ENCODE measurements at regions not wholly inside any gene's neighbourhood (a gene's known extent, or its start where the extent isn't known, plus 50 kb on each side); places are given as distances from the start of the nearest gene placed in this dataset.

DNA sequence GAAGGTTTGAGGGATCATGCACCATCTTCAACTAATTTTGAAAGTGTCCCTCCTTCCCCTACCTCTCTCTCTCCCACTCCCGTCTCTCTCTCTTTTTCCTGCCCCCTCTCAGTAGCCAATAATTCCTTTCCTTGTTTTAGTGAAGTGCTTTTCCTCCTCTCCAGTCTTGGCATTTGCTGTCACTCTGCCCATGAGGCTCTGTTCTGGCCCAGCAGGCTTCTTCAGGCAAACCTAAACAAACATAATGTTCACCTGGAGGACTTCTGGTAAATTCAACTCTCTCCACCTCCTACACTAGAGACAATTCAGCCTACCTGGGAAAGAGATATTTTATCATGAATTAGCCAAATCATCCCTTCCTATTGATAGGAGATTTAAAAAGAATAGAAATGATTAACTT, 86.6 kb upstream of the ADRA1D start (continued):
- TF ChIP-seq, protein P1, sequence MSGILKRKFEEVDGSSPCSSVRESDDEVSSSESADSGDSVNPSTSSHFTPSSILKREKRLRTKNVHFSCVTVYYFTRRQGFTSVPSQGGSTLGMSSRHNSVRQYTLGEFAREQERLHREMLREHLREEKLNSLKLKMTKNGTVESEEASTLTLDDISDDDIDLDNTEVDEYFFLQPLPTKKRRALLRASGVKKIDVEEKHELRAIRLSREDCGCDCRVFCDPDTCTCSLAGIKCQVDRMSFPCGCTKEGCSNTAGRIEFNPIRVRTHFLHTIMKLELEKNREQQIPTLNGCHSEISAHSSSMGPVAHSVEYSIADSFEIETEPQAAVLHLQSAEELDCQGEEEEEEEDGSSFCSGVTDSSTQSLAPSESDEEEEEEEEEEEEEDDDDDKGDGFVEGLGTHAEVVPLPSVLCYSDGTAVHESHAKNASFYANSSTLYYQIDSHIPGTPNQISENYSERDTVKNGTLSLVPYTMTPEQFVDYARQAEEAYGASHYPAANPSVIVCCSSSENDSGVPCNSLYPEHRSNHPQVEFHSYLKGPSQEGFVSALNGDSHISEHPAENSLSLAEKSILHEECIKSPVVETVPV (CRISPR knock-in tag; IDR thresholded peaks at IDR 0.05), result no peak
- no peak for TF ChIP-seq ZNF565 (CRISPR knock-in tag; conservative IDR thresholded peaks at IDR 0.05; ENCODE audit: low read depth)
- TF ChIP-seq PPARA (CRISPR knock-in tag; IDR thresholded peaks at IDR 0.05; ENCODE audit: borderline replicate concordance), result no peak
- TF ChIP-seq OSR1 (CRISPR knock-in tag; IDR thresholded peaks at IDR 0.05), result no peak
- TF ChIP-seq GLIS3 (CRISPR knock-in tag; IDR thresholded peaks at IDR 0.05), result no peak
- TF ChIP-seq ESRRG (CRISPR knock-in tag; IDR thresholded peaks at IDR 0.05), result no peak
- no peak for TF ChIP-seq ARNTL (CRISPR knock-in tag; IDR thresholded peaks at IDR 0.05; ENCODE audit: borderline replicate concordance, low read depth)
- TF ChIP-seq, protein P2, sequence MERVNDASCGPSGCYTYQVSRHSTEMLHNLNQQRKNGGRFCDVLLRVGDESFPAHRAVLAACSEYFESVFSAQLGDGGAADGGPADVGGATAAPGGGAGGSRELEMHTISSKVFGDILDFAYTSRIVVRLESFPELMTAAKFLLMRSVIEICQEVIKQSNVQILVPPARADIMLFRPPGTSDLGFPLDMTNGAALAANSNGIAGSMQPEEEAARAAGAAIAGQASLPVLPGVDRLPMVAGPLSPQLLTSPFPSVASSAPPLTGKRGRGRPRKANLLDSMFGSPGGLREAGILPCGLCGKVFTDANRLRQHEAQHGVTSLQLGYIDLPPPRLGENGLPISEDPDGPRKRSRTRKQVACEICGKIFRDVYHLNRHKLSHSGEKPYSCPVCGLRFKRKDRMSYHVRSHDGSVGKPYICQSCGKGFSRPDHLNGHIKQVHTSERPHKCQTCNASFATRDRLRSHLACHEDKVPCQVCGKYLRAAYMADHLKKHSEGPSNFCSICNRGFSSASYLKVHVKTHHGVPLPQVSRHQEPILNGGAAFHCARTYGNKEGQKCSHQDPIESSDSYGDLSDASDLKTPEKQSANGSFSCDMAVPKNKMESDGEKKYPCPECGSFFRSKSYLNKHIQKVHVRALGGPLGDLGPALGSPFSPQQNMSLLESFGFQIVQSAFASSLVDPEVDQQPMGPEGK (CRISPR knock-in tag; IDR thresholded peaks at IDR 0.05; ENCODE audit: borderline replicate concordance), result no peak
- TF ChIP-seq TOX (CRISPR knock-in tag; IDR thresholded peaks at IDR 0.05; ENCODE audit: borderline replicate concordance), result no peak
- no peak for TF ChIP-seq ZFP30 (CRISPR knock-in tag; IDR thresholded peaks at IDR 0.05)

DNA sequence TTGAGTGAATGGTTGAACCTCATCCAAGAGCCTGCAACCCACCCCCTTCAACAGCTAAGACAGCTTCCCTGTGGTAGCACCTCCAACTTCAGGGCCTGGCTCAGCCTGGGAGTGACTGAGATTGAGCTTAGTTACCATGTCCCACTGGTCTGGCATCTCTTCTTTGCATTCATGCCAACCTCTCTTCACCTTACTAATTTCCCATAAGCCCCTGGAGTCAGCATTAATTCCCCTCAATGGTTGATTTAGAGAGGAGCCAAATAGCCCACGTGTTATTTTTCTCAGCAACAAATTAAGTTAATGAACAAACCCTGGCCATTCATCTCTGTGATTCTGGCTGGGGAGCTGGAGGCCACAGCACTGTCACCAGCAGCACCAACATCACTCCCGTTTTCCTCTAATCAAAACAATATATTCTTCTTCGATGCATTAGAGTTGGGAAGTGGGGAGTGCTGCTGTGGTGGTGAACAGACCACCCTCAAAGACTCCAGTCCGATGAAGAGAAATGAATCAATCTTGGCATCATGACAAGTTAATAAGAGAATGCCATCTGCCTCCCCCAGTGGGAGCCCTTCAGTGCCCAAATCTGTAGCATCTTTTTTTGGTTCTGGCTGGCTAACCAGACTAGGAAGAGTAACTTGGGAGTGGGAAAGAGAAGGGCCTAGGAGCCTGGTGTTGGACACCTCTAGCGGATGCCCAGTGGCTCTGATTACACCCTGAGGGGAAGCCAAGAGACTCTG, 83.2 kb upstream of the ADRA1D start:
- no peak for ATAC-seq
- TF ChIP-seq TCF4 (CRISPR knock-in tag; IDR thresholded peaks at IDR 0.05; ENCODE audit: borderline replicate concordance) (no peak), ISL1 (CRISPR knock-in tag; IDR thresholded peaks at IDR 0.05) (no peak), ARNTL (CRISPR knock-in tag; IDR thresholded peaks at IDR 0.05; ENCODE audit: borderline replicate concordance, low read depth) (no peak), ZFP30 (CRISPR knock-in tag; IDR thresholded peaks at IDR 0.05) (no peak), ZNF565 (CRISPR knock-in tag; conservative IDR thresholded peaks at IDR 0.05; ENCODE audit: low read depth) (no peak), ZC3H10 (CRISPR knock-in tag; IDR thresholded peaks at IDR 0.05) (no peak), PPARA (CRISPR knock-in tag; IDR thresholded peaks at IDR 0.05; ENCODE audit: borderline replicate concordance) (no peak), GLIS3 (CRISPR knock-in tag; IDR thresholded peaks at IDR 0.05) (no peak)
- TF ChIP-seq, protein P2 (CRISPR knock-in tag; IDR thresholded peaks at IDR 0.05; ENCODE audit: borderline replicate concordance), result no peak

DNA sequence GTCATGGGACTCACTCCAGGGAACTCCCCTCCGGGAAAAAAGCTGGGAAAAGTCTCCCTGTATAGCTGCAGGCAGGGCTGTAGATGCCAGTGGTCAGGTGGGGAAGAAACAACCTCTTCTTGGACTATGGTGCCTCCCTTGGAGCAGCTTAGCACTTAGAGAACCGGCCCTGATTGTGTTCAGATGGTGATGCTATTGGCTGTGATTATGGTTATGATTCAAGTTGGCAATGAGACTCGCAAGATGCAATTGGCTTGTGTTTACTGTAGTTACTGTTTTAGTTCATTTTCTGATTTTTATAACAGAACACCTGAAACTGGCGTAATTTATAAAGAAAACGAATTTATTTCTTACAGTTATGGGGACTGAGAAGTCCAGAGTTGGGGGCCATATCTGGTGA, 80.9 kb upstream of the ADRA1D start:
- TF ChIP-seq GLIS3 (CRISPR knock-in tag; IDR thresholded peaks at IDR 0.05) (no peak), ZC3H10 (CRISPR knock-in tag; IDR thresholded peaks at IDR 0.05) (no peak), ZFP30 (CRISPR knock-in tag; IDR thresholded peaks at IDR 0.05) (no peak), ARNTL (CRISPR knock-in tag; IDR thresholded peaks at IDR 0.05; ENCODE audit: borderline replicate concordance, low read depth) (no peak), ISL1 (CRISPR knock-in tag; IDR thresholded peaks at IDR 0.05) (no peak), RARB (CRISPR knock-in tag; IDR thresholded peaks at IDR 0.05) (no peak), OSR1 (CRISPR knock-in tag; IDR thresholded peaks at IDR 0.05) (no peak), ZFP3 (CRISPR knock-in tag; IDR thresholded peaks at IDR 0.05) (no peak), BACH2 (CRISPR knock-in tag; IDR thresholded peaks at IDR 0.05; ENCODE audit: borderline replicate concordance) (no peak), SNAI2 (CRISPR knock-in tag; IDR thresholded peaks at IDR 0.05) (no peak)
- TF ChIP-seq, protein P3, sequence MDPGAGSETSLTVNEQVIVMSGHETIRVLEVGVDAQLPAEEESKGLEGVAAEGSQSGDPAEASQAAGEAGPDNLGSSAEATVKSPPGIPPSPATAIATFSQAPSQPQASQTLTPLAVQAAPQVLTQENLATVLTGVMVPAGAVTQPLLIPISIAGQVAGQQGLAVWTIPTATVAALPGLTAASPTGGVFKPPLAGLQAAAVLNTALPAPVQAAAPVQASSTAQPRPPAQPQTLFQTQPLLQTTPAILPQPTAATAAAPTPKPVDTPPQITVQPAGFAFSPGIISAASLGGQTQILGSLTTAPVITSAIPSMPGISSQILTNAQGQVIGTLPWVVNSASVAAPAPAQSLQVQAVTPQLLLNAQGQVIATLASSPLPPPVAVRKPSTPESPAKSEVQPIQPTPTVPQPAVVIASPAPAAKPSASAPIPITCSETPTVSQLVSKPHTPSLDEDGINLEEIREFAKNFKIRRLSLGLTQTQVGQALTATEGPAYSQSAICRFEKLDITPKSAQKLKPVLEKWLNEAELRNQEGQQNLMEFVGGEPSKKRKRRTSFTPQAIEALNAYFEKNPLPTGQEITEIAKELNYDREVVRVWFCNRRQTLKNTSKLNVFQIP (CRISPR knock-in tag; IDR thresholded peaks at IDR 0.05; ENCODE audit: borderline replicate concordance, low read depth), result no peak
- TF ChIP-seq, protein P4, sequence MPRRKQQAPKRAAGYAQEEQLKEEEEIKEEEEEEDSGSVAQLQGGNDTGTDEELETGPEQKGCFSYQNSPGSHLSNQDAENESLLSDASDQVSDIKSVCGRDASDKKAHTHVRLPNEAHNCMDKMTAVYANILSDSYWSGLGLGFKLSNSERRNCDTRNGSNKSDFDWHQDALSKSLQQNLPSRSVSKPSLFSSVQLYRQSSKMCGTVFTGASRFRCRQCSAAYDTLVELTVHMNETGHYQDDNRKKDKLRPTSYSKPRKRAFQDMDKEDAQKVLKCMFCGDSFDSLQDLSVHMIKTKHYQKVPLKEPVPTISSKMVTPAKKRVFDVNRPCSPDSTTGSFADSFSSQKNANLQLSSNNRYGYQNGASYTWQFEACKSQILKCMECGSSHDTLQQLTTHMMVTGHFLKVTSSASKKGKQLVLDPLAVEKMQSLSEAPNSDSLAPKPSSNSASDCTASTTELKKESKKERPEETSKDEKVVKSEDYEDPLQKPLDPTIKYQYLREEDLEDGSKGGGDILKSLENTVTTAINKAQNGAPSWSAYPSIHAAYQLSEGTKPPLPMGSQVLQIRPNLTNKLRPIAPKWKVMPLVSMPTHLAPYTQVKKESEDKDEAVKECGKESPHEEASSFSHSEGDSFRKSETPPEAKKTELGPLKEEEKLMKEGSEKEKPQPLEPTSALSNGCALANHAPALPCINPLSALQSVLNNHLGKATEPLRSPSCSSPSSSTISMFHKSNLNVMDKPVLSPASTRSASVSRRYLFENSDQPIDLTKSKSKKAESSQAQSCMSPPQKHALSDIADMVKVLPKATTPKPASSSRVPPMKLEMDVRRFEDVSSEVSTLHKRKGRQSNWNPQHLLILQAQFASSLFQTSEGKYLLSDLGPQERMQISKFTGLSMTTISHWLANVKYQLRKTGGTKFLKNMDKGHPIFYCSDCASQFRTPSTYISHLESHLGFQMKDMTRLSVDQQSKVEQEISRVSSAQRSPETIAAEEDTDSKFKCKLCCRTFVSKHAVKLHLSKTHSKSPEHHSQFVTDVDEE (CRISPR knock-in tag; IDR thresholded peaks at IDR 0.05), result no peak
- TF ChIP-seq, protein P5, sequence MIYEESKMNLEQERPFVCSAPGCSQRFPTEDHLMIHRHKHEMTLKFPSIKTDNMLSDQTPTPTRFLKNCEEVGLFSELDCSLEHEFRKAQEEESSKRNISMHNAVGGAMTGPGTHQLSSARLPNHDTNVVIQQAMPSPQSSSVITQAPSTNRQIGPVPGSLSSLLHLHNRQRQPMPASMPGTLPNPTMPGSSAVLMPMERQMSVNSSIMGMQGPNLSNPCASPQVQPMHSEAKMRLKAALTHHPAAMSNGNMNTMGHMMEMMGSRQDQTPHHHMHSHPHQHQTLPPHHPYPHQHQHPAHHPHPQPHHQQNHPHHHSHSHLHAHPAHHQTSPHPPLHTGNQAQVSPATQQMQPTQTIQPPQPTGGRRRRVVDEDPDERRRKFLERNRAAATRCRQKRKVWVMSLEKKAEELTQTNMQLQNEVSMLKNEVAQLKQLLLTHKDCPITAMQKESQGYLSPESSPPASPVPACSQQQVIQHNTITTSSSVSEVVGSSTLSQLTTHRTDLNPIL (CRISPR knock-in tag; IDR thresholded peaks at IDR 0.05; ENCODE audit: low read depth), result no peak
- ATAC-seq, result no peak
